Neural cell (in vitro differentiated cells): ENCODE measurements at regions not wholly inside any gene's neighbourhood (a gene's known extent, or its start where the extent isn't known, plus 50 kb on each side); places are given as distances from the start of the nearest gene placed in this dataset.

ENCODE experiments used
- H2AFZ ChIP-seq: fragments of 200-600, 300-800 bp; sonication (generic), shearing (Covaris generic); 2 replicates; pipeline ENCODE4 v1.6.0; 2014; ENCODE audit warnings: low read depth, mild to moderate bottlenecking, antibody characterized with exemption, low read length, moderate library complexity
- H3F3A ChIP-seq: fragments of 200-600 bp; shearing (Covaris generic); 2 replicates; pipeline ENCODE4 v1.6.1; 2016; ENCODE audit warnings: mild to moderate bottlenecking, moderate library complexity, mixed read lengths, antibody characterized with exemption, low read length; ENCODE audit not compliant: insufficient read depth, poor library complexity, severe bottlenecking
- H3K27ac ChIP-seq: fragments of 200-600, 300-800 bp; sonication (generic), shearing (Covaris generic); 2 replicates; pipeline ENCODE4 v1.5.1; 2014; ENCODE audit warnings: mild to moderate bottlenecking, low read length, moderate library complexity
- H3K27me3 ChIP-seq: fragments of 300-800, 200-600 bp; sonication (generic), shearing (Covaris generic); 2 replicates; pipeline ENCODE4 v1.6.0; 2014; ENCODE audit warnings: mild to moderate bottlenecking, low read depth, low read length, moderate library complexity; ENCODE audit not compliant: insufficient read depth
- H3K36me3 ChIP-seq: fragments of 300-800, 200-600 bp; sonication (generic), shearing (Covaris generic); 2 replicates; pipeline ENCODE4 v1.5.1; 2014; ENCODE audit warnings: mild to moderate bottlenecking, antibody characterized with exemption, low read length, moderate library complexity; ENCODE audit not compliant: insufficient read depth
- H3K4me2 ChIP-seq: fragments of 300-800, 200-600 bp; sonication (generic), shearing (Covaris generic); 2 replicates; pipeline ENCODE4 v1.6.0; 2014; ENCODE audit warnings: mild to moderate bottlenecking, low read length
- H3K4me3 ChIP-seq: fragments of 300-800, 200-600 bp; sonication (generic), shearing (Covaris generic); 2 replicates; pipeline ENCODE4 v1.5.1; 2014; ENCODE audit warnings: mild to moderate bottlenecking, low read length, moderate library complexity
- H3K79me2 ChIP-seq: fragments of 200-600 bp; shearing (Covaris generic); replicated peaks from 2 replicates; pipeline ENCODE4 v1.6.0; 2014; ENCODE audit warnings: mild to moderate bottlenecking, low read length, moderate library complexity; ENCODE audit not compliant: insufficient read depth
- H3K9ac ChIP-seq: fragments of 300-800, 200-600 bp; sonication (generic), shearing (Covaris generic); 2 replicates; pipeline ENCODE4 v1.6.1; 2016; ENCODE audit warnings: mild to moderate bottlenecking, low read length, mixed read lengths
- H3K9me2 ChIP-seq: fragments of 200-600 bp; shearing (Covaris generic); 2 replicates; pipeline ENCODE4 v1.6.1; 2016; ENCODE audit warnings: mild to moderate bottlenecking, low read length, mixed read lengths; ENCODE audit not compliant: insufficient read depth
- H3K9me3 ChIP-seq: fragments of 200-600, 300-800 bp; sonication (generic), shearing (Covaris generic); 2 replicates; pipeline ENCODE4 v1.6.1; 2016; ENCODE audit warnings: mild to moderate bottlenecking, mixed run types, low read length, moderate library complexity, mixed read lengths
- H4K20me1 ChIP-seq: fragments of 200-600 bp; shearing (Covaris generic); 2 replicates; pipeline ENCODE4 v1.6.1; 2016; ENCODE audit warnings: mild to moderate bottlenecking, mixed run types; ENCODE audit not compliant: insufficient read depth
- EP300 ChIP-seq: fragments of 450-650 bp; conservative IDR thresholded peaks from 2 replicates; pipeline ENCODE4 v1.6.1; 2014; ENCODE audit warnings: antibody characterized with exemption, mild to moderate bottlenecking, moderate library complexity; ENCODE audit not compliant: poor library complexity, severe bottlenecking
- EZH2 ChIP-seq: fragments of 200-600, 300-800 bp; shearing (Covaris generic), sonication (generic); IDR thresholded peaks from 2 replicates; pipeline ENCODE4 v1.6.1; 2014; ENCODE audit warnings: antibody characterized with exemption, low read length, borderline replicate concordance, mild to moderate bottlenecking; ENCODE audit not compliant: insufficient read depth, poor library complexity, severe bottlenecking
- MXI1 ChIP-seq: fragments of 450-650 bp; conservative IDR thresholded peaks from 2 replicates; pipeline ENCODE4 v1.6.1; 2014; ENCODE audit warnings: antibody characterized with exemption, mild to moderate bottlenecking; ENCODE audit not compliant: poor library complexity, severe bottlenecking
- POLR2AphosphoS5 ChIP-seq: IDR thresholded peaks from 2 replicates; pipeline ENCODE4 v1.6.1; 2012
- RAD21 ChIP-seq: fragments of 450-650 bp; conservative IDR thresholded peaks from 2 replicates; pipeline ENCODE4 v1.6.1; 2014; ENCODE audit warnings: antibody characterized with exemption, mild to moderate bottlenecking, moderate library complexity
- SMC3 ChIP-seq: fragments of 450-650 bp; conservative IDR thresholded peaks from 2 replicates; pipeline ENCODE4 v1.6.1; 2014; ENCODE audit warnings: antibody characterized with exemption, mild to moderate bottlenecking, moderate library complexity; ENCODE audit not compliant: poor library complexity
- TAF1 ChIP-seq: IDR thresholded peaks from 2 replicates; pipeline ENCODE4 v1.6.1; 2012; ENCODE audit warnings: low read depth
- TF ChIP-seq, protein P1 (sequence below): fragments of 450-650 bp; IDR thresholded peaks from 2 replicates; pipeline ENCODE4 v1.5.1; 2014; ENCODE audit warnings: antibody characterized with exemption, mild to moderate bottlenecking, moderate library complexity; ENCODE audit not compliant: poor library complexity, severe bottlenecking
- TF ChIP-seq, protein P2 (sequence below): IDR thresholded peaks from 2 replicates; pipeline ENCODE4 v1.6.1; 2012; ENCODE audit warnings: borderline replicate concordance

DNA sequence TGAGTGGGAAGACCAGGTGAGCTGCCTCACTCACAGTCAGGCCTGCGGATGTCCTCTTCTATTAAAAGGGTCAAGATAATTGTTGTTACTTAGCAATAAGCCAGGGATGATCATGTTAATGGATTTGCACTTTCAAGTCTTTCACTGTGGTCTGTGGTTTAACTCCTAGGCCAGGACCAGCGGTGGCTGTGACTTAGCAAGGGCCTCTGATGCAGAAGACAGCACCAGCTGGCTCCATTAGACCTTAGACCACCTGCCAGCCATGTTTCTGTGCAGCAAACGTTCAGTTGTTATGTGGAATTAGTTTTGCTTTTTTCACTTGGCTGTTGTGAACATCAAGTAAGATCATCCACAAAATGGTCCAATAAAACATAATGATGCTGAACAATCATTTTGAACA lies 537.3 kb downstream of the TNS3 start:
- Histone ChIP-seq H4K20me1 (no peaks in the 10 kb centered on the region), H3K9ac (no peak overlapping the region), H3K4me3 (no peak overlapping the region), H3K9me3 (no peaks in the 10 kb centered on the region), H3K27ac (no peak overlapping the region), H3F3A (no peaks in the 10 kb centered on the region), H3K27me3 (no peaks in the 10 kb centered on the region), H2AFZ (no peak overlapping the region), H3K9me2 (no peaks in the 10 kb centered on the region), H3K36me3 (no peaks in the 10 kb centered on the region), H3K4me2 (no peak overlapping the region), H3K79me2 (no peaks in the 10 kb centered on the region)
- TF ChIP-seq SMC3 = no peak
- TF ChIP-seq, protein P1, sequence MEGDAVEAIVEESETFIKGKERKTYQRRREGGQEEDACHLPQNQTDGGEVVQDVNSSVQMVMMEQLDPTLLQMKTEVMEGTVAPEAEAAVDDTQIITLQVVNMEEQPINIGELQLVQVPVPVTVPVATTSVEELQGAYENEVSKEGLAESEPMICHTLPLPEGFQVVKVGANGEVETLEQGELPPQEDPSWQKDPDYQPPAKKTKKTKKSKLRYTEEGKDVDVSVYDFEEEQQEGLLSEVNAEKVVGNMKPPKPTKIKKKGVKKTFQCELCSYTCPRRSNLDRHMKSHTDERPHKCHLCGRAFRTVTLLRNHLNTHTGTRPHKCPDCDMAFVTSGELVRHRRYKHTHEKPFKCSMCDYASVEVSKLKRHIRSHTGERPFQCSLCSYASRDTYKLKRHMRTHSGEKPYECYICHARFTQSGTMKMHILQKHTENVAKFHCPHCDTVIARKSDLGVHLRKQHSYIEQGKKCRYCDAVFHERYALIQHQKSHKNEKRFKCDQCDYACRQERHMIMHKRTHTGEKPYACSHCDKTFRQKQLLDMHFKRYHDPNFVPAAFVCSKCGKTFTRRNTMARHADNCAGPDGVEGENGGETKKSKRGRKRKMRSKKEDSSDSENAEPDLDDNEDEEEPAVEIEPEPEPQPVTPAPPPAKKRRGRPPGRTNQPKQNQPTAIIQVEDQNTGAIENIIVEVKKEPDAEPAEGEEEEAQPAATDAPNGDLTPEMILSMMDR = no peak
- TF ChIP-seq TAF1 = no peak
- TF ChIP-seq MXI1 = no peak

DNA sequence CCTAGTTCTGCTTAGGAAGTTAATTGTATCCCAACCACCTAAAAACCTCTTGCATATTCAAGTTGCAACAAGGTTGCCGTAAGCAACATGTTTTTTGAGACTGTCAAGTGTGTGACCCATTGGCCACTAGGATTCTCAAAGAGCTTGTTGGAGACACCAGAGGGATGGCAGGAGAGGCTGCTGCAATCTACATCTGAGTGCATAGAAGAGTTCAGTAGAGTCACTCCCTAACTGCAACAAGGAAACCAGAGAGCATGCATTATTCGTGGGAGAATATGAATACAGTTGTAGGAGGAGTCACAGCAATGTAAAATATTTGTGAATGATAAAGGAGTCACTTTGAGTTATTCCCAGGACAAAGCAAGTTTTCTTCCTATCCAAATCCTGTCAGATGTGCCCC lies 538.6 kb downstream of the TNS3 start:
- H3K4me2 ChIP-seq = no peak overlapping the region
- no peak overlapping the region for H3K9ac ChIP-seq
- H3K9me3 ChIP-seq = no peaks in the 10 kb centered on the region
- no peaks in the 10 kb centered on the region for H3K36me3 ChIP-seq
- H3K79me2 ChIP-seq = no peaks in the 10 kb centered on the region
- no peaks in the 10 kb centered on the region for H4K20me1 ChIP-seq
- no peaks in the 10 kb centered on the region for H3K27me3 ChIP-seq
- TF ChIP-seq TAF1 (no peak), EP300 (no peak), SMC3 (no peak), MXI1 (no peak), RAD21 (no peak), EZH2 (no peak), POLR2AphosphoS5 (no peak)
- TF ChIP-seq, protein P1 = no peak
- TF ChIP-seq, protein P2, sequence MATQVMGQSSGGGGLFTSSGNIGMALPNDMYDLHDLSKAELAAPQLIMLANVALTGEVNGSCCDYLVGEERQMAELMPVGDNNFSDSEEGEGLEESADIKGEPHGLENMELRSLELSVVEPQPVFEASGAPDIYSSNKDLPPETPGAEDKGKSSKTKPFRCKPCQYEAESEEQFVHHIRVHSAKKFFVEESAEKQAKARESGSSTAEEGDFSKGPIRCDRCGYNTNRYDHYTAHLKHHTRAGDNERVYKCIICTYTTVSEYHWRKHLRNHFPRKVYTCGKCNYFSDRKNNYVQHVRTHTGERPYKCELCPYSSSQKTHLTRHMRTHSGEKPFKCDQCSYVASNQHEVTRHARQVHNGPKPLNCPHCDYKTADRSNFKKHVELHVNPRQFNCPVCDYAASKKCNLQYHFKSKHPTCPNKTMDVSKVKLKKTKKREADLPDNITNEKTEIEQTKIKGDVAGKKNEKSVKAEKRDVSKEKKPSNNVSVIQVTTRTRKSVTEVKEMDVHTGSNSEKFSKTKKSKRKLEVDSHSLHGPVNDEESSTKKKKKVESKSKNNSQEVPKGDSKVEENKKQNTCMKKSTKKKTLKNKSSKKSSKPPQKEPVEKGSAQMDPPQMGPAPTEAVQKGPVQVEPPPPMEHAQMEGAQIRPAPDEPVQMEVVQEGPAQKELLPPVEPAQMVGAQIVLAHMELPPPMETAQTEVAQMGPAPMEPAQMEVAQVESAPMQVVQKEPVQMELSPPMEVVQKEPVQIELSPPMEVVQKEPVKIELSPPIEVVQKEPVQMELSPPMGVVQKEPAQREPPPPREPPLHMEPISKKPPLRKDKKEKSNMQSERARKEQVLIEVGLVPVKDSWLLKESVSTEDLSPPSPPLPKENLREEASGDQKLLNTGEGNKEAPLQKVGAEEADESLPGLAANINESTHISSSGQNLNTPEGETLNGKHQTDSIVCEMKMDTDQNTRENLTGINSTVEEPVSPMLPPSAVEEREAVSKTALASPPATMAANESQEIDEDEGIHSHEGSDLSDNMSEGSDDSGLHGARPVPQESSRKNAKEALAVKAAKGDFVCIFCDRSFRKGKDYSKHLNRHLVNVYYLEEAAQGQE = no peak
- H3K27ac ChIP-seq = no peak overlapping the region
- no peak overlapping the region for H3K4me3 ChIP-seq
- no peaks in the 10 kb centered on the region for H3F3A ChIP-seq
- H2AFZ ChIP-seq = no peak overlapping the region
- no peaks in the 10 kb centered on the region for H3K9me2 ChIP-seq
